Body of pancreas (tissue), 4 donors: ENCODE measurements at regions not wholly inside any gene's neighbourhood (a gene's known extent, or its start where the extent isn't known, plus 50 kb on each side); places are given as distances from the start of the nearest gene placed in this dataset.

Source experiments
- POLR2A ChIP-seq, 3 donors: fragments of 450-650 bp; IDR thresholded peaks; one replicate each; pipeline ENCODE4 v1.6.1; 2016; ENCODE audit warnings: antibody characterized with exemption in 3 of 3, mild to moderate bottlenecking in 2 of 3
- TF ChIP-seq, protein P1 (sequence below), 7 experiments: fragments of 450-650 bp in 4 of 7; fragments of 200-600 bp in 3 of 7; sonication (generic) in 3 of 7; IDR thresholded peaks; one replicate each; pipeline ENCODE4 v1.5.1; 2016 to 2019; ENCODE audit warnings: antibody characterized with exemption in 7 of 7

DNA sequence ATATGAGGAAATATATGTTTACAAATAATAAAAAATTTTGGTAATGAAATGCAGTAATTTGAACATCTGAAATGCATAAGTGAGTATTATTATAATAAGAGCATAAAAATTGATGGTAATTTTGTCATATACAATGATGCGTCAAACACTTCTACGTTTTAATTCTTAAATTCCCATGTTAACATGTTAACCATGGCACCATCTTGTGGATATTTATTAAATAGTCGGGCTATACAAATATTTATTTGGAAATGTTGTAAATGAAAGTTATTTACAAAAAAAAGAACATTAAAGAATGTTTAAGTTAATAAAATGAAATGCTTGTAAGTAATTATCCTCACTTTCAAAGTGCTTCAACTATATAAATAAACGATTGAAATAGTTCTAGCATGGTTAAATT, 57.2 kb upstream of the C1orf185 start:
- TF ChIP-seq, protein P1, sequence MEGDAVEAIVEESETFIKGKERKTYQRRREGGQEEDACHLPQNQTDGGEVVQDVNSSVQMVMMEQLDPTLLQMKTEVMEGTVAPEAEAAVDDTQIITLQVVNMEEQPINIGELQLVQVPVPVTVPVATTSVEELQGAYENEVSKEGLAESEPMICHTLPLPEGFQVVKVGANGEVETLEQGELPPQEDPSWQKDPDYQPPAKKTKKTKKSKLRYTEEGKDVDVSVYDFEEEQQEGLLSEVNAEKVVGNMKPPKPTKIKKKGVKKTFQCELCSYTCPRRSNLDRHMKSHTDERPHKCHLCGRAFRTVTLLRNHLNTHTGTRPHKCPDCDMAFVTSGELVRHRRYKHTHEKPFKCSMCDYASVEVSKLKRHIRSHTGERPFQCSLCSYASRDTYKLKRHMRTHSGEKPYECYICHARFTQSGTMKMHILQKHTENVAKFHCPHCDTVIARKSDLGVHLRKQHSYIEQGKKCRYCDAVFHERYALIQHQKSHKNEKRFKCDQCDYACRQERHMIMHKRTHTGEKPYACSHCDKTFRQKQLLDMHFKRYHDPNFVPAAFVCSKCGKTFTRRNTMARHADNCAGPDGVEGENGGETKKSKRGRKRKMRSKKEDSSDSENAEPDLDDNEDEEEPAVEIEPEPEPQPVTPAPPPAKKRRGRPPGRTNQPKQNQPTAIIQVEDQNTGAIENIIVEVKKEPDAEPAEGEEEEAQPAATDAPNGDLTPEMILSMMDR (IDR thresholded peaks at IDR 0.05), result peak in 6 of 7 experiments; percentile 21 to 55 (median 50)
- TF ChIP-seq POLR2A (IDR thresholded peaks at IDR 0.05), result no peak
